Heart right ventricle (tissue), 16 donors: ENCODE measurements at regions not wholly inside any gene's neighbourhood (a gene's known extent, or its start where the extent isn't known, plus 50 kb on each side); places are given as distances from the start of the nearest gene placed in this dataset.

Source experiments
- ATAC-seq, 8 donors: fragments of 200-7000 bp; cut with Tn5 transposase; one replicate each; pipeline ENCODE4 v1.9.1; 2020; ENCODE audit warnings: mild to moderate bottlenecking in 8 of 8, moderate library complexity in 8 of 8, moderate number of reproducible peaks in 1 of 8
- DNase-seq, 2 donors: peaks; one replicate each; pipeline ENCODE4 v3.0.0-alpha.2; 2020
- H3K27ac ChIP-seq, 10 donors: fragments of 200-600 bp; sonication (generic) in 2 of 10; one replicate each; pipeline versions ENCODE4 v1.5.0 to v1.8.0; 2020 to 2022; ENCODE audit warnings: mild to moderate bottlenecking in 3 of 10
- H3K27me3 ChIP-seq, 7 donors: fragments of 200-600 bp; one replicate each; pipeline ENCODE4 v1.8.0; 2021 to 2022; ENCODE audit warnings: mild to moderate bottlenecking in 2 of 7
- H3K36me3 ChIP-seq, 9 donors: fragments of 200-600 bp; sonication (generic) in 1 of 9; one replicate each; pipeline versions ENCODE4 v1.5.0 to v1.8.0; 2020 to 2022; ENCODE audit warnings: mild to moderate bottlenecking in 2 of 9
- H3K4me1 ChIP-seq, 9 donors: fragments of 200-600 bp; sonication (generic) in 1 of 9; one replicate each; pipeline versions ENCODE4 v1.5.0 to v1.8.0; 2020 to 2022; ENCODE audit warnings: mild to moderate bottlenecking in 4 of 9
- H3K4me3 ChIP-seq, 10 donors: fragments of 200-600 bp; sonication (generic) in 2 of 10; one replicate each; pipeline versions ENCODE4 v1.5.0 to v1.8.0; 2020 to 2022; ENCODE audit warnings: mild to moderate bottlenecking in 7 of 10, moderate library complexity in 2 of 10
- H3K9me3 ChIP-seq, 11 donors: fragments of 200-600 bp in 10 of 11; sonication (generic) in 2 of 11; one replicate each; pipeline versions ENCODE4 v1.5.0 to v1.8.0; 2013 to 2022; ENCODE audit warnings: mild to moderate bottlenecking in 2 of 11, control low read depth in 1 of 11, moderate library complexity in 1 of 11
- CTCF ChIP-seq, 9 donors: fragments of 200-600 bp; sonication (generic) in 2 of 9; IDR thresholded peaks; one replicate each; pipeline versions ENCODE4 v1.5.0 to v1.8.0; 2021 to 2022; ENCODE audit warnings: antibody characterized with exemption in 9 of 9, mild to moderate bottlenecking in 5 of 9, moderate library complexity in 1 of 9
- WGBS, 2 donors: extraction: QIAGEN DNeasy Blood & Tissue Kit; methylation state at CpG; one replicate each; pipeline ENCODE4 v1.1.7; 2013; ENCODE audit warnings: inconsistent platforms in 1 of 2; 5-methylcytosine and 5-hydroxymethylcytosine counted together
- intact Hi-C, 10 donors: fragments of 100-400 bp; cut with DNase I; formaldehyde crosslinking; loops; one replicate each; pipeline versions ENCODE4 v1.11.1 to v1.14.2; 2022
- donor health status: Arrhythmogenic right ventricular cardiomyopathy.
- donor health status: ischemic (EF 13 %, LVEDD 7.1; RV severe dilation, severe dysfunction).
- donor health status: healthy with polysubstance abuse.
- donor health status: DM: no; HTN: yes; CAD: no.
- donor health status: DM: no; HTN: no; CAD: no.
- donor health status: ischemic (EF 25% LVEDD 6.9; RV normal size, moderate dysfunction).
- donor health status: ischemic (EF 25% LVEDD 5.7; RV mildly dilated, moderate dysfunction).
- donor health status: healthy.
- donor health status: DM: yes; HTN: yes; CAD: no.
- donor health status: Ischemic cardiomyopathy.
- donor health status: ischemic (EF 35%, LVEDD 5.7; RV mildly dilated, moderate dysfunction).
- donor health status: nonischemic (EF 11% LVEDD 7.7; RV severe dilation, severe dysfunction).
- donor health status: DM: yes; HTN: yes; CAD: no.
- donor health status: PGD.
- donor health status: ischemic (EF 29% LVEDD 5.4; RV normal size, mild dysfunction).
- donor health status: nonischemic (EF 23%, LVEDD 6.1; RV moderate dilation, normal function).

GRCh38 chr3:118485693-118486092 lies 549.0 kb downstream of the IGSF11 start:
- no peak for ATAC-seq
- H3K9me3 ChIP-seq: peaks cover 0 to 6% (median 0%) of the 10 kb centered on the region in 11 donors
- intact Hi-C loops: no loop called here
- no peak for DNase-seq
- no peaks in the 10 kb centered on the region for H3K4me1 ChIP-seq
- no peaks in the 10 kb centered on the region for H3K36me3 ChIP-seq
- H3K27ac ChIP-seq: no peak overlapping the region
- 74 to 78% methylated on average over 5 of the region's 5 CpGs for WGBS, 2 donors
- peaks cover 0 to 3% (median 0%) of the 10 kb centered on the region in 7 donors for H3K27me3 ChIP-seq
- no peak for TF ChIP-seq CTCF (IDR thresholded peaks at IDR 0.05)
- no peak overlapping the region for H3K4me3 ChIP-seq

DNA sequence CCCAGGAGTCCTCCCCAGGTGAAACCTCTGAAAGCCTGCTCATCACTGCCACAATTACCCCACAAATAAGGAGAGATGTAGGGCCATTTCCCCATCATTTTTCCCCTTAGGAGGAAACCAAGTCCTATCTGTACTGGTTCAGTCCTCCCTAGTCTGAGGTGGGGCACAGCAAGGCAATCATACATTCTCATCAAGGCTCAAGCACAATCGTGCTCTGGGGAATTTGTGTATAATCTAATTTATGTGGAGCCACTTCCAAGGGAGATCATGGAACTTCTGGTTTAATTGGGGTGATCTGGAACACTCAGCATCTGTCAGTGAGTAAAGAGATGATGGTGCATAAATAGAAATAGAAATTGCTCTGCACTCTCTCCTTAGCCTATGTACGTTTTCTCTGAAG lies 546.9 kb downstream of the IGSF11 start:
- Histone ChIP-seq H3K36me3 (no peaks in the 10 kb centered on the region), H3K9me3 (peaks cover 0 to 7% (median 0%) of the 10 kb centered on the region in 11 donors), H3K27ac (no peak overlapping the region), H3K4me3 (no peak overlapping the region), H3K4me1 (no peaks in the 10 kb centered on the region), H3K27me3 (no peaks in the 10 kb centered on the region)
- ATAC-seq (no peak), DNase-seq (no peak)
- intact Hi-C loops: no loop called here
- WGBS, 2 donors: 68 to 70% methylated on average over 2 of the region's 2 CpGs
- TF ChIP-seq CTCF (IDR thresholded peaks at IDR 0.05): no peak

GRCh38 chr3:118488732-118489131 lies 545.9 kb downstream of the IGSF11 start:
- WGBS, 2 donors: 48 to 74% methylated on average over 3 of the region's 3 CpGs
- H3K4me3 ChIP-seq: no peak overlapping the region
- H3K4me1 ChIP-seq: no peaks in the 10 kb centered on the region
- peaks cover 0 to 7% (median 0%) of the 10 kb centered on the region in 11 donors for H3K9me3 ChIP-seq
- H3K36me3 ChIP-seq: no peaks in the 10 kb centered on the region
- no peaks in the 10 kb centered on the region for H3K27me3 ChIP-seq
- H3K27ac ChIP-seq: no peak overlapping the region
- intact Hi-C loops: no loop called here
- ATAC-seq (no peak), DNase-seq (no peak)
- TF ChIP-seq CTCF (IDR thresholded peaks at IDR 0.05): no peak

- Histone ChIP-seq H3K27ac (no peak overlapping the region), H3K4me1 (no peaks in the 10 kb centered on the region), H3K4me3 (no peak overlapping the region), H3K27me3 (no peaks in the 10 kb centered on the region), H3K9me3 (peaks cover 0 to 6% (median 0%) of the 10 kb centered on the region in 11 donors), H3K36me3 (no peaks in the 10 kb centered on the region)
- no peak for TF ChIP-seq CTCF (IDR thresholded peaks at IDR 0.05)
- DNase-seq (no peak), ATAC-seq (no peak)
- intact Hi-C loops: no loop called here
- WGBS, 2 donors: 91 to 97% methylated on average over 2 of the region's 2 CpGs
Observed at GRCh38 chr3:118495206-118495605, 539.4 kb downstream of the IGSF11 start.
